SK-N-SH (cell line): ENCODE measurements at regions not wholly inside any gene's neighbourhood (a gene's known extent, or its start where the extent isn't known, plus 50 kb on each side); places are given as distances from the start of the nearest gene placed in this dataset.

Experiments used
- CTCF ChIA-PET: fragments of 300-600, 350-600 bp; formaldehyde crosslinking; extraction: SDS; loops from one replicate; lab custom pipeline; 2021; lab: Yijun Ruan, JAX
- POLR2A ChIA-PET: fragments of 350-600 bp; sonication (Branson Sonifier 250); formaldehyde crosslinking; extraction: SDS; loops from one replicate; lab custom pipeline; 2020; ENCODE audit warnings: antibody characterized with exemption, inconsistent platforms; lab: Yijun Ruan, JAX
- DNase-seq: peaks from one replicate; pipeline ENCODE4 v3.0.0; 2012
- H2AFZ ChIP-seq: fragments of 200-600 bp; sonication (generic); 2 replicates; pipeline ENCODE4 v1.8.1; 2016; ENCODE audit warnings: antibody characterized with exemption, mild to moderate bottlenecking, low read depth
- H3F3A ChIP-seq: fragments of 200-600 bp; sonication (generic); replicated peaks from 2 replicates; pipeline ENCODE3; 2016; ENCODE audit warnings: antibody characterized with exemption, mild to moderate bottlenecking; ENCODE audit not compliant: insufficient read depth
- H3K27ac ChIP-seq, 2 experiments: fragments of 200-500 bp in 1 of 2; fragments of 200-600 bp in 1 of 2; sonication (Bioruptor generic) in 1 of 2; sonication (generic), shearing (Covaris generic) in 1 of 2; 2 replicates each; pipeline versions ENCODE4 v1.5.1 to v1.6.1; 2014 to 2016; ENCODE audit warnings: low read depth in 2 of 2, inconsistent platforms in 1 of 2, low read length in 1 of 2, mild to moderate bottlenecking in 1 of 2, mixed read lengths in 1 of 2
- H3K27me3 ChIP-seq: fragments of 200-600 bp; sonication (generic), shearing (Covaris generic); 2 replicates; pipeline ENCODE4 v1.6.1; 2016; ENCODE audit warnings: mixed run types; ENCODE audit not compliant: insufficient read depth
- H3K36me3 ChIP-seq, 2 experiments: fragments of 200-500 bp in 1 of 2; fragments of 200-600 bp in 1 of 2; sonication (Bioruptor generic) in 1 of 2; sonication (generic) in 1 of 2; replicated peaks in 1 of 2; 2 replicates each; pipeline versions ENCODE3 to v1.5.1; 2014 to 2016; ENCODE audit warnings: low read length in 1 of 2, mild to moderate bottlenecking in 1 of 2; ENCODE audit not compliant: insufficient read depth in 2 of 2, control insufficient read depth in 1 of 2
- H3K4me1 ChIP-seq, 2 experiments: fragments of 200-500 bp in 1 of 2; fragments of 200-600 bp in 1 of 2; sonication (Bioruptor generic) in 1 of 2; sonication (generic), shearing (Covaris generic) in 1 of 2; 2 replicates each; pipeline versions ENCODE4 v1.5.1 to v1.6.1; 2014 to 2016; ENCODE audit warnings: low read depth in 1 of 2, low read length in 1 of 2, mixed run types in 1 of 2; ENCODE audit not compliant: insufficient read depth in 2 of 2, control insufficient read depth in 1 of 2
- H3K4me2 ChIP-seq: fragments of 200-600 bp; sonication (generic), shearing (Covaris generic); 2 replicates; pipeline ENCODE4 v1.6.1; 2017; ENCODE audit warnings: mixed run types
- H3K4me3 ChIP-seq, 2 experiments: fragments of 200-500 bp in 1 of 2; fragments of 200-600 bp in 1 of 2; sonication (Bioruptor generic) in 1 of 2; sonication (generic), shearing (Covaris generic) in 1 of 2; 2 replicates each; pipeline versions ENCODE4 v1.5.1 to v1.8.1; 2014 to 2016; ENCODE audit warnings: low read depth in 2 of 2, inconsistent platforms in 1 of 2, low read length in 1 of 2, mild to moderate bottlenecking in 1 of 2, mixed read lengths in 1 of 2, moderate library complexity in 1 of 2
- H3K79me2 ChIP-seq: fragments of 200-600 bp; sonication (generic); 2 replicates; pipeline ENCODE4 v1.8.1; 2017; ENCODE audit warnings: mild to moderate bottlenecking; ENCODE audit not compliant: insufficient read depth
- H3K9ac ChIP-seq: fragments of 200-600 bp; sonication (generic); 2 replicates; pipeline ENCODE4 v1.6.1; 2017; ENCODE audit warnings: mixed run types
- H3K9me2 ChIP-seq: fragments of 200-600 bp; sonication (generic); 2 replicates; pipeline ENCODE4 v1.6.1; 2017; ENCODE audit warnings: mixed run types
- H3K9me3 ChIP-seq: fragments of 200-600 bp; sonication (generic); 2 replicates; pipeline ENCODE4 v1.6.1; 2017; ENCODE audit warnings: mixed run types, mild to moderate bottlenecking, moderate library complexity
- H4K20me1 ChIP-seq: fragments of 200-600 bp; sonication (generic); 2 replicates; pipeline ENCODE4 v1.6.1; 2017; ENCODE audit warnings: mild to moderate bottlenecking, mixed run types; ENCODE audit not compliant: insufficient read depth
- CHD2 ChIP-seq: fragments of 150-350 bp; IDR thresholded peaks from 2 replicates; pipeline ENCODE4 v1.6.1; 2018; ENCODE audit warnings: low read length; ENCODE audit not compliant: partially characterized antibody
- ELF1 ChIP-seq: IDR thresholded peaks from 2 replicates; pipeline ENCODE4 v1.4.0; 2012
- IRF3 ChIP-seq: fragments of 150-350 bp; IDR thresholded peaks from 2 replicates; pipeline ENCODE4 v1.6.1; 2016; ENCODE audit warnings: mild to moderate bottlenecking, low read depth, low read length
- MAX ChIP-seq: IDR thresholded peaks from 2 replicates; pipeline ENCODE4 v1.4.0; 2012; ENCODE audit warnings: low read depth
- MEF2A ChIP-seq: IDR thresholded peaks from 2 replicates; pipeline ENCODE4 v1.4.0; 2012; ENCODE audit warnings: low read depth, borderline replicate concordance
- MXI1 ChIP-seq: IDR thresholded peaks from 2 replicates; pipeline ENCODE4 v1.6.1; 2012; ENCODE audit warnings: mild to moderate bottlenecking, low read depth, low read length, improper control_type of control experiment
- NRF1 ChIP-seq: IDR thresholded peaks from 2 replicates; pipeline ENCODE4 v1.6.1; 2012; ENCODE audit warnings: low read depth, mild to moderate bottlenecking, low read length
- RXRA ChIP-seq: IDR thresholded peaks from 2 replicates; pipeline ENCODE4 v1.4.0; 2012; ENCODE audit warnings: low read depth, mild to moderate bottlenecking, borderline replicate concordance
- TCF12 ChIP-seq: IDR thresholded peaks from 2 replicates; pipeline ENCODE4 v1.4.0; 2012
- TEAD4 ChIP-seq: IDR thresholded peaks from 2 replicates; pipeline ENCODE4 v1.4.0; 2012; ENCODE audit warnings: mild to moderate bottlenecking, borderline replicate concordance; ENCODE audit not compliant: insufficient read depth
- USF2 ChIP-seq: fragments of 150-350 bp; IDR thresholded peaks from 2 replicates; pipeline ENCODE4 v1.6.1; 2017; ENCODE audit warnings: antibody characterized with exemption, low read length, low read depth, borderline replicate concordance
- WGBS: methylation state at CpG from one replicate; pipeline ENCODE4 v1.1.6; 2017; ENCODE audit warnings: low lambda C conversion rate; 5-methylcytosine and 5-hydroxymethylcytosine counted together

GRCh38 chr1:87682565-87682964 lies 353.9 kb downstream of the LMO4 start:
- DNase-seq: no peak
- POLR2A ChIA-PET: no interaction called here
- Histone ChIP-seq H3K4me1 (peaks cover 0 to 4% of the 10 kb centered on the region in 2 experiments; a peak in 1 of 4 replicates), H3F3A (no peaks in the 10 kb centered on the region), H3K27me3 (no peaks in the 10 kb centered on the region), H3K27ac (no peak overlapping the region), H3K9ac (no peak overlapping the region), H3K79me2 (no peaks in the 10 kb centered on the region), H4K20me1 (no peaks in the 10 kb centered on the region), H3K36me3 (no peaks in the 10 kb centered on the region), H3K9me2 (no peaks in the 10 kb centered on the region), H3K4me3 (no peak overlapping the region), H3K9me3 (no peaks in the 10 kb centered on the region), H3K4me2 (no peak overlapping the region), H2AFZ (no peak overlapping the region)
- no peak for TF ChIP-seq TCF12
- no peak for TF ChIP-seq USF2
- no peak for TF ChIP-seq IRF3
- no peak for TF ChIP-seq TEAD4
- TF ChIP-seq ELF1: no peak
- TF ChIP-seq CHD2: no peak
- no peak for TF ChIP-seq NRF1
- no peak for TF ChIP-seq MEF2A
- TF ChIP-seq MAX: no peak
- no peak for TF ChIP-seq MXI1
- 80% methylated on average over 7 of the region's 8 CpGs for WGBS
- CTCF ChIA-PET: interaction anchor here (1.1 kb wide), 1 partner anchor 8 kb away, joined by 4 read pairs; no protein-coding TSS in a partner anchor

DNA sequence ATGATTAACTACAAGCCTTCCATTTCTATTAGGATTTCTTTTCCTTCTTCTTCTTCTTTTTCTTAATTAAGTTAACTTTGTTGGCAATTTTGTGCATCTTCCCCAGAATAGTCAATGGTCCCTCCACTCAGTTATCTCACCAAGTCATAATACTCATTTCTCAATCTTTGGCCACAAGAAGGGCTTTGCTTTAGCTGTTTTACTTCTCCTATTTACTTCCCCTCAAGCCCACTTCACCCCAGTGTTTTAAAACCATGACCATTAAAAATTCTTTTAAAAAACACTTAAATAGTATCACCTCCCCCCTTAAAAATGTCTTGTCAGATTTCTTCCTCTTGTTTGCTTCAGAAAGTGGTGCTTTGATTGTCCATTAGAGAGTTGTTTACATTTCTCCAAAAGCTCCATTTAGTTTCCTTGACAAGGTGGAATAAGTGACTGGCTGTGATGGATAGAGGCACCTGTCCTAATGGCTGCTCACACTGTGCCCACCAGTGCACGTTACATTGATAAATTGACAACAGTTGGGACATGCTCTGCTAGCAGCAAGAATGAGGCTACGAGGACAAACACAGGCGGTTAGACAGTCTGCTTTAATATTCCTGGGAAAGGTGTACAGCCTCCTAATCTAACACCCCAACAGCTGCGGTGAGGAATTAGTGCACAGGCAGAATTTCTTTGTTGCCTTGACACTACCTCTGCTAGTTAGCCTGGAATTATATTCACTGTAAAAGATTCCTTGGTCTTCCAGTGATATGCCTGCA lies 354.7 kb downstream of the LMO4 start:
- Histone ChIP-seq H3K27ac (no peak overlapping the region), H3K27me3 (no peaks in the 10 kb centered on the region), H3F3A (no peaks in the 10 kb centered on the region), H3K9ac (no peak overlapping the region), H3K4me3 (no peak overlapping the region), H3K79me2 (no peaks in the 10 kb centered on the region), H3K4me1 (peaks cover 0 to 4% of the 10 kb centered on the region in 2 experiments; a peak in 1 of 4 replicates), H3K4me2 (no peak overlapping the region), H3K9me3 (no peaks in the 10 kb centered on the region), H3K36me3 (no peaks in the 10 kb centered on the region), H4K20me1 (no peaks in the 10 kb centered on the region), H3K9me2 (no peaks in the 10 kb centered on the region), H2AFZ (no peak overlapping the region)
- WGBS: 62% methylated on average over 4 of the region's 4 CpGs
- POLR2A ChIA-PET: no interaction called here
- no peak for DNase-seq
- CTCF ChIA-PET: interaction anchor here (1.1 kb wide), 1 partner anchor 7 kb away, joined by 4 read pairs; no protein-coding TSS in a partner anchor
- no peak for TF ChIP-seq IRF3
- no peak for TF ChIP-seq TCF12
- TF ChIP-seq RXRA: no peak
